ENCODE measurements at regions not wholly inside any gene's neighbourhood (a gene's known extent, or its start where the extent isn't known, plus 50 kb on each side); places are given as distances from the start of the nearest gene placed in this dataset.

DNA sequence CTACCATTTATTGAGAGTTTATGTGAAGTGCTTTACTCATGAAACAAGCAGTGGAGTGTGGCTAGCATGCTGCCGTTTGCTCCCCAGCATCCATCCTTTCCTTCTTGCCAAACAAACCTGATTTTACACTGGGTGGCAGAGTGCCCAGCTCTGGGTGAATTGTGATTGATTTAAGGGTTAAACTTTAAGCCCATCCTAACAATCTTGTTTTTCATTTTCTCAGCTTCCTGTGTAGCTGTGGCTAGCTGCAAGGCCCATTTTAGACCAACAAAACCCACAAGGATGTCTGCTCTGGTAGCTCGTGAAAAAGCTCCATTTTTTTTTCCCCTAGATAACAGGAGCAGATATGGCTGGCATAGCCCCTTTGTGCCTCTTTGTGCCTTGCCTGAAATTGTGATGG is 77.7 kb upstream of the KCNG1 start:
- Histone ChIP-seq H3K4me3 (no peak overlapping the region), H3K27ac (no peak overlapping the region), H3K4me2 (no peak overlapping the region), H3K4me1 (no peaks in the 10 kb centered on the region), H3K9me3 (no peaks in the 10 kb centered on the region)
- CTCF ChIA-PET = interaction anchor here (1.5 kb wide), 1 partner anchor 18 kb away, joined by 3 read pairs; no protein-coding TSS in a partner anchor
- FAIRE-seq (no peak), ATAC-seq (no peak), DNase-seq (ENCODE audit: low read depth in 1 of 2, low spot score in 1 of 2) (no peak)
- POLR2A ChIA-PET = no interaction called here
- TF ChIP-seq FOSL2 (IDR thresholded peaks at IDR 0.05) (no peak), FOSL2 (CRISPR knock-in tag; IDR thresholded peaks at IDR 0.05) (no peak), HOXB5 (CRISPR knock-in tag; IDR thresholded peaks at IDR 0.05) (no peak), MAZ (IDR thresholded peaks at IDR 0.05; ENCODE audit: borderline replicate concordance, low read depth, low read length) (no peak), ELK1 (IDR thresholded peaks at IDR 0.05; ENCODE audit: low read depth, low read length) (no peak)
- TF ChIP-seq, protein P1, sequence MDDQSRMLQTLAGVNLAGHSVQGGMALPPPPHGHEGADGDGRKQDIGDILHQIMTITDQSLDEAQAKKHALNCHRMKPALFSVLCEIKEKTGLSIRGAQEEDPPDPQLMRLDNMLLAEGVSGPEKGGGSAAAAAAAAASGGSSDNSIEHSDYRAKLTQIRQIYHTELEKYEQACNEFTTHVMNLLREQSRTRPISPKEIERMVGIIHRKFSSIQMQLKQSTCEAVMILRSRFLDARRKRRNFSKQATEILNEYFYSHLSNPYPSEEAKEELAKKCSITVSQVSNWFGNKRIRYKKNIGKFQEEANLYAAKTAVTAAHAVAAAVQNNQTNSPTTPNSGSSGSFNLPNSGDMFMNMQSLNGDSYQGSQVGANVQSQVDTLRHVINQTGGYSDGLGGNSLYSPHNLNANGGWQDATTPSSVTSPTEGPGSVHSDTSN (IDR thresholded peaks at IDR 0.05) = no peak
- WGBS (ENCODE audit: missing lambda C conversion rate) = 34% methylated on average over 2 of the region's 2 CpGs

- no peak overlapping the region for H3K27ac ChIP-seq
- no peak overlapping the region for H3K4me3 ChIP-seq
- H3K4me1 ChIP-seq = no peaks in the 10 kb centered on the region
- no peak for FAIRE-seq
- 6% methylated on average over 1 of the region's 1 CpG for WGBS (ENCODE audit: missing lambda C conversion rate)
- no peak for TF ChIP-seq FOSB (CRISPR knock-in tag; IDR thresholded peaks at IDR 0.05)
- TF ChIP-seq, protein P2, sequence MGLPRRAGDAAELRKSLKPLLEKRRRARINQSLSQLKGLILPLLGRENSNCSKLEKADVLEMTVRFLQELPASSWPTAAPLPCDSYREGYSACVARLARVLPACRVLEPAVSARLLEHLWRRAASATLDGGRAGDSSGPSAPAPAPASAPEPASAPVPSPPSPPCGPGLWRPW (IDR thresholded peaks at IDR 0.05) = no peak
- TF ChIP-seq JUNB (IDR thresholded peaks at IDR 0.05) = no peak
- TF ChIP-seq RCOR1 (IDR thresholded peaks at IDR 0.05; ENCODE audit: low read depth, low read length) = no peak
- no peak for TF ChIP-seq RARB (CRISPR knock-in tag; IDR thresholded peaks at IDR 0.05)
- TF ChIP-seq ZC3H11A (IDR thresholded peaks at IDR 0.05) = no peak
- TF ChIP-seq MYC (IDR thresholded peaks at IDR 0.05; ENCODE audit: borderline replicate concordance, low read length) = no peak
- TF ChIP-seq HOXB5 (CRISPR knock-in tag; IDR thresholded peaks at IDR 0.05) = no peak
- no peak for TF ChIP-seq ZSCAN20 (CRISPR knock-in tag; IDR thresholded peaks at IDR 0.05)
- no peak for TF ChIP-seq E2F6 (IDR thresholded peaks at IDR 0.05; ENCODE audit: borderline replicate concordance, low read depth)
- no peaks in the 10 kb centered on the region for H3K9me3 ChIP-seq
- no peak for ATAC-seq
- no peak for DNase-seq (ENCODE audit: low read depth in 1 of 2, low spot score in 1 of 2)
- POLR2A ChIA-PET = no interaction called here
- CTCF ChIA-PET = no interaction called here
- no peak overlapping the region for H3K4me2 ChIP-seq
Measured at GRCh38 chr20:51098284-51098810, 75.4 kb upstream of the KCNG1 start.

GRCh38 chr20:51097351-51098120 is 74.6 kb upstream of the KCNG1 start:
- FAIRE-seq = no peak
- TF ChIP-seq SMC3 (IDR thresholded peaks at IDR 0.05) (no peak), KDM1A (IDR thresholded peaks at IDR 0.05; ENCODE audit: low read depth) (no peak), SREBF2 (IDR thresholded peaks at IDR 0.05) (no peak), REST (IDR thresholded peaks at IDR 0.05) (no peak), USF2 (IDR thresholded peaks at IDR 0.05) (no peak), HMGXB4 (CRISPR knock-in tag; IDR thresholded peaks at IDR 0.05; ENCODE audit: borderline replicate concordance) (no peak), ZNF302 (CRISPR knock-in tag; IDR thresholded peaks at IDR 0.05) (no peak), MAFK (IDR thresholded peaks at IDR 0.05; ENCODE audit: partially characterized antibody) (no peak), CBX8 (IDR thresholded peaks at IDR 0.05) (no peak)

More at GRCh38 chr20:51097351-51098120, 74.6 kb upstream of the KCNG1 start:
- no peak for DNase-seq (ENCODE audit: low read depth in 1 of 2, low spot score in 1 of 2)
- ChIA-PET CTCF (no interaction called here), POLR2A (no interaction called here)
- no peaks in the 10 kb centered on the region for H3K4me1 ChIP-seq
- WGBS (ENCODE audit: missing lambda C conversion rate) = 53% methylated on average over 8 of the region's 8 CpGs
- no peak overlapping the region for H3K4me3 ChIP-seq
- no peak overlapping the region for H3K4me2 ChIP-seq
- ATAC-seq = no peak
- no peak overlapping the region for H3K27ac ChIP-seq
- H3K9me3 ChIP-seq = no peaks in the 10 kb centered on the region
